Psoas muscle (tissue), 7 donors: ENCODE measurements at regions not wholly inside any gene's neighbourhood (a gene's known extent, or its start where the extent isn't known, plus 50 kb on each side); places are given as distances from the start of the nearest gene placed in this dataset.

Experiments
- ATAC-seq, 4 donors: fragments of 200-7000 bp; cut with Tn5 transposase; one replicate each; pipeline ENCODE4 v1.9.1; 2020; ENCODE audit warnings: moderate library complexity in 3 of 4, mild to moderate bottlenecking in 2 of 4
- DNase-seq, 2 donors: peaks; one replicate each; pipeline ENCODE4 v3.0.0-alpha.2; 2020
- H3K27ac ChIP-seq: fragments of 200-600 bp; one replicate; pipeline ENCODE4 v1.8.0; 2022
- H3K27me3 ChIP-seq, 3 donors: fragments of 200-600 bp in 1 of 3; one replicate each; pipeline versions ENCODE4 v1.6.1 to v1.8.0; 2013 to 2022; ENCODE audit warnings: low read length in 2 of 3, mild to moderate bottlenecking in 2 of 3, moderate library complexity in 1 of 3; ENCODE audit not compliant: insufficient read depth in 3 of 3
- H3K36me3 ChIP-seq, 2 donors: fragments of 200-600 bp in 1 of 2; one replicate each; pipeline versions ENCODE4 v1.6.1 to v1.8.0; 2013 to 2022; ENCODE audit warnings: low read depth in 1 of 2, mild to moderate bottlenecking in 1 of 2, moderate library complexity in 1 of 2; ENCODE audit not compliant: insufficient read depth in 1 of 2
- H3K4me1 ChIP-seq: fragments of 200-600 bp; one replicate; pipeline ENCODE4 v1.8.0; 2022
- H3K4me3 ChIP-seq: fragments of 200-600 bp; one replicate; pipeline ENCODE4 v1.8.0; 2022; ENCODE audit warnings: mild to moderate bottlenecking
- H3K9me3 ChIP-seq: fragments of 200-600 bp; one replicate; pipeline ENCODE4 v1.8.0; 2022
- WGBS, 3 donors: extraction: QIAGEN DNeasy Blood & Tissue Kit; methylation state at CpG; one replicate each; pipeline versions ENCODE4 v1.1.6 to v1.1.7; 2013; 5-methylcytosine and 5-hydroxymethylcytosine counted together
- intact Hi-C, 2 donors: fragments of 100-400 bp; cut with DNase I; formaldehyde crosslinking; loops; one replicate each; pipeline versions ENCODE4 v1.11.0 to v1.14.2; 2022
- TF ChIP-seq, protein P1 (sequence below): fragments of 200-600 bp; IDR thresholded peaks from one replicate; pipeline ENCODE4 v1.8.0; 2022; ENCODE audit warnings: antibody characterized with exemption
- donor health status: healthy with polysubstance abuse.
- donor health status: DM: no; HTN: no; CAD: no; lungs with moderate emphysema.
- donor health status: Bipolar disorder and iron deficiency.
- donor health status: healthy.
- donor health status: DM: yes; HTN: yes; CAD: no.
- donor health status: DM: no; HTN: no; CAD: no.
- donor health status: DM: yes; HTN: yes; CAD: no.

DNA sequence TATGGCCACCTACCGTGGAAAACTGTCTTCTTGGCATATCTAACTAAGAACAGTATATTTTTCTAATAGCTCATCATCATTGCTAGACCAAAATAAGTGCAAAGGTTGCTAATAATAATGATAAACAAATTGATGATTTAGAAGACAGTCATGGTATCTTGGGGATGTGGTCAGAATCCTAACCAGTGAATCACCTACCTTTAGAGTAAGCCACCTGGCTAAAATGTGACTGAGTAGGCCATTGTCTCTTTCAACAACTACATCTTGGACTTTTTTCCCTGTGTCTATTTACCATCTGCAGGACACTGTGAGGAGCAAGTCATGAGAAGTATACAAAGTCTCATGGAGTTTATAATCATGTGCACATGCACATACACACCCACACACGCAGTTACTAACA, 273.5 kb upstream of the SEMA6D start:
- no peaks in the 10 kb centered on the region for H3K27me3 ChIP-seq
- intact Hi-C loops, result no loop called here
- no peaks in the 10 kb centered on the region for H3K4me1 ChIP-seq
- WGBS, 3 donors, result 68 to 80% (median 75%) methylated on average over 2 of the region's 2 CpGs
- TF ChIP-seq, protein P1, sequence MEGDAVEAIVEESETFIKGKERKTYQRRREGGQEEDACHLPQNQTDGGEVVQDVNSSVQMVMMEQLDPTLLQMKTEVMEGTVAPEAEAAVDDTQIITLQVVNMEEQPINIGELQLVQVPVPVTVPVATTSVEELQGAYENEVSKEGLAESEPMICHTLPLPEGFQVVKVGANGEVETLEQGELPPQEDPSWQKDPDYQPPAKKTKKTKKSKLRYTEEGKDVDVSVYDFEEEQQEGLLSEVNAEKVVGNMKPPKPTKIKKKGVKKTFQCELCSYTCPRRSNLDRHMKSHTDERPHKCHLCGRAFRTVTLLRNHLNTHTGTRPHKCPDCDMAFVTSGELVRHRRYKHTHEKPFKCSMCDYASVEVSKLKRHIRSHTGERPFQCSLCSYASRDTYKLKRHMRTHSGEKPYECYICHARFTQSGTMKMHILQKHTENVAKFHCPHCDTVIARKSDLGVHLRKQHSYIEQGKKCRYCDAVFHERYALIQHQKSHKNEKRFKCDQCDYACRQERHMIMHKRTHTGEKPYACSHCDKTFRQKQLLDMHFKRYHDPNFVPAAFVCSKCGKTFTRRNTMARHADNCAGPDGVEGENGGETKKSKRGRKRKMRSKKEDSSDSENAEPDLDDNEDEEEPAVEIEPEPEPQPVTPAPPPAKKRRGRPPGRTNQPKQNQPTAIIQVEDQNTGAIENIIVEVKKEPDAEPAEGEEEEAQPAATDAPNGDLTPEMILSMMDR, result no peak
- no peaks in the 10 kb centered on the region for H3K9me3 ChIP-seq
- no peak overlapping the region for H3K4me3 ChIP-seq
- no peak overlapping the region for H3K27ac ChIP-seq
- no peaks in the 10 kb centered on the region for H3K36me3 ChIP-seq
- ATAC-seq, result no peak
- no peak for DNase-seq

DNA sequence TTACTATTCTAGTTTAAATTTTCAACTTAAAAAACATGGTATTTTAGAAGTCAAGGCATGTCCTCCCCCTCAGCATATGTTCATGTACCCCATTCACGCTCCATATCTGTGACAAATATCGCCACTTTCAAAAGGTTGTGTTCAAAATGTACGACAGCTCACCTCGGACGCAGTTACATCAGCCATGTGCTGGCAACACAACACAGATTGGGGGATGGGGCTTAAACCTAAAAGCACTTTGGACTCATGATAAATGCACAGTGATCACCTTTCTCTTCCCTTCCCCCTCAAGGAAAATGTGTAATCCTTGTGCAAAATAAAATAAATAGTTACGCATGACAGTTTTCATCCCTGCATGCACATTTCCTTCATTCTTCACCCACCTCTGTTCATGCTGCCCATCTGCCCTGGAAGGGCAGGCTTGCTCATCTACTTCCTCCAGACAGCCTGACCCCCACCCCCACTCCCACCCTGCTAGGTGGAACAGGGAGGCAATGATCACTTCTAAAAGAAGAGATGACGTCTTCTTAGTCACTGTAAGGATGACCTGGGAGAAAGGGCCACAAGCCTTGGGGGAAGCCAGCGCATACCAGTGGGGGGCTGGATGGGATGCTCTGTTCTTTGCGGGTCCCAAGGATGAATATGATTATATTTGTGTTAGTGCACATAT, 271.4 kb upstream of the SEMA6D start:
- H3K27ac ChIP-seq, result no peak overlapping the region
- no peaks in the 10 kb centered on the region for H3K4me1 ChIP-seq
- intact Hi-C loops, result no loop called here
- no peak overlapping the region for H3K4me3 ChIP-seq
- DNase-seq (no peak), ATAC-seq (no peak)
- TF ChIP-seq, protein P1, result no peak
- WGBS, 3 donors, result 89 to 93% (median 90%) methylated on average over 9 of the region's 9 CpGs
- H3K27me3 ChIP-seq, result no peaks in the 10 kb centered on the region
- H3K9me3 ChIP-seq, result no peaks in the 10 kb centered on the region
- H3K36me3 ChIP-seq, result no peaks in the 10 kb centered on the region

DNA sequence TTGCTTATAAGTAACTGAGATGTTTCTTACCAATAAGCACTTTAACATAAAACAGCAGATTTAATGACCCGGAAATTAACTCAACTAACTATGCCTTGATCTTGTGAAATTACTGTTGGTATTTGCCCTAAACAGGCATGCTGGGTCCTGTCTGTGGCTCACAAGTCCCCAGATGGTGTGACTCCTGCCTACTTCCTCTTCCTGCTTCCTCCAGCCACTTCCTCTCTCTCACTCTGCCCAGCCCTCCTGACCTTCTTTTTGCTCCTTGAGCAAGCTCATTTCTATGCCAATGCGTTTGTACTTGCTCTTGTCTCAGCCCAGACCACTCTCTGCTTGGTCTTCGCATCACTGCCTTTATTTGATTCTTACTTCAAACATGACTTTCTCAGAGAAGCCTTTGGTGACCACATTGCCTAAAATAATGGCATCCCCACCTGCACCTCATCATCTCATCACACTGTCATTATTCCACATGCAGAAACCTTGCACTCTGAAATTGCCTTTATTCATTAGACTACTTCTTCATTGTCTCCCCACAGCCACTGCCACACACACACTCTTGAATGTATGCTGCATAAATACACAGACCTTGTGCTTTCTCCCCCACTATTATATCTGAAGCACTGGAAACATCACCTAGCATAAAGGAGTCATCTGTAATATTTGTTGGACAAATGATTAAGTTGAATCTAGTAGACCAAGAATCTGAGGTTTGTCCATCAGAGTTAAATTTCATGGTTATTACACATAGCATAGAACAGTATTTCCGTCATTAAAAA, 256.3 kb upstream of the SEMA6D start:
- H3K27me3 ChIP-seq, result no peaks in the 10 kb centered on the region
- no peaks in the 10 kb centered on the region for H3K4me1 ChIP-seq
- no peak overlapping the region for H3K27ac ChIP-seq
- TF ChIP-seq, protein P1, result no peak
- H3K9me3 ChIP-seq, result no peaks in the 10 kb centered on the region
- WGBS, 3 donors, result 84 to 89% (median 86%) methylated on average over 4 of the region's 4 CpGs
- intact Hi-C loops, result no loop called here
- ATAC-seq (no peak), DNase-seq (no peak)
- no peak overlapping the region for H3K4me3 ChIP-seq
- no peaks in the 10 kb centered on the region for H3K36me3 ChIP-seq

DNA sequence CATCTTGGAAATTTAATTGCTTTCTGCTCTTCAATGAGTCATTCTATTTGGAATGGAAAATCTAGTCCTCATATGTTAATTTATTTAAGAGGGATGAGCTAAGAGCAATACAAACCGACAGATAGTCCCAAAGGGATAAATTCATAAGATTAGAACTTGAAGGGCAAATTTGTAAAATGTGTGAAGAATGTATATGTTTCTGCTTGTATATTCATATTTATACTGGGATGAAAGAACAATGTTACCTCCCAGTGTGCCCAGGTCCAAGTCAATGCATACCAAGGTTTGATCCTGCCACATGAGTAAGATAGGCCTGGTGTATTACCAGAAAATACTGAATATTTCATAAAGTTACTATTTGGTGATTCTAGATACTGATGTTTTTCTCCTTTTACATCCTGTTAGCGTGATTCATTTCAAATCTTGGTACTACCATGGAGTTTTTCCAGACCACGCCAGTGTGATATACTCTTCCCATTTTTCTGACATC, 255.6 kb upstream of the SEMA6D start:
- no peaks in the 10 kb centered on the region for H3K36me3 ChIP-seq
- intact Hi-C loops, result no loop called here
- no peak for DNase-seq
- WGBS, 3 donors, result 76 to 84% (median 83%) methylated on average over 3 of the region's 3 CpGs
- H3K9me3 ChIP-seq, result no peaks in the 10 kb centered on the region
- H3K27me3 ChIP-seq, result no peaks in the 10 kb centered on the region
- H3K4me3 ChIP-seq, result no peak overlapping the region
- no peaks in the 10 kb centered on the region for H3K4me1 ChIP-seq
- H3K27ac ChIP-seq, result no peak overlapping the region
- no peak for ATAC-seq
- TF ChIP-seq, protein P1, result no peak
